Cardiac muscle cell (in vitro differentiated cells and primary cell): ENCODE measurements at regions not wholly inside any gene's neighbourhood (a gene's known extent, or its start where the extent isn't known, plus 50 kb on each side); places are given as distances from the start of the nearest gene placed in this dataset.

Source experiments
- DNase-seq, 2 donors: peaks; one replicate each; pipeline versions ENCODE4 v3.0.0 to v3.0.0-alpha.2; 2010 to 2017; ENCODE audit warnings: low read depth in 1 of 2, low spot score in 1 of 2
- H3K27ac ChIP-seq: fragments of 200-600 bp; sonication (generic); 2 replicates; pipeline ENCODE4 v1.5.1; 2016
- H3K27me3 ChIP-seq: fragments of 200-600 bp; sonication (generic); 2 replicates; pipeline ENCODE4 v1.6.0; 2016; ENCODE audit warnings: control low read depth
- H3K36me3 ChIP-seq: fragments of 200-600 bp; sonication (generic); 2 replicates; pipeline ENCODE4 v1.5.1; 2016; ENCODE audit warnings: control low read depth
- H3K4me1 ChIP-seq: fragments of 200-600 bp; sonication (generic); 2 replicates; pipeline ENCODE4 v1.8.1; 2017; ENCODE audit warnings: low read depth, mild to moderate bottlenecking, mixed run types
- H3K4me3 ChIP-seq: fragments of 200-600 bp; sonication (generic); 2 replicates; pipeline ENCODE4 v1.5.1; 2016; ENCODE audit warnings: mild to moderate bottlenecking
- H3K9me3 ChIP-seq: fragments of 200-600 bp; sonication (generic); 2 replicates; pipeline ENCODE4 v1.5.1; 2017; ENCODE audit warnings: low read depth, mild to moderate bottlenecking, control low read depth
- CTCF ChIP-seq: IDR thresholded peaks from 2 replicates; pipeline ENCODE4 v1.5.1; 2012; ENCODE audit warnings: low read depth, mild to moderate bottlenecking, low read length

GRCh38 chr16:7132465-7132864, 200.2 kb upstream of the RBFOX1 start:
- no peaks in the 10 kb centered on the region for H3K9me3 ChIP-seq
- no peak overlapping the region for H3K4me3 ChIP-seq
- no peaks in the 10 kb centered on the region for H3K36me3 ChIP-seq
- no peak for DNase-seq
- H3K4me1 ChIP-seq = no peaks in the 10 kb centered on the region
- no peak overlapping the region for H3K27ac ChIP-seq
- H3K27me3 ChIP-seq = no peaks in the 10 kb centered on the region
- no peak for TF ChIP-seq CTCF

GRCh38 chr16:7124701-7125100, 207.9 kb upstream of the RBFOX1 start:
- H3K4me1 ChIP-seq = no peaks in the 10 kb centered on the region
- H3K4me3 ChIP-seq = no peak overlapping the region
- no peaks in the 10 kb centered on the region for H3K36me3 ChIP-seq
- no peak for TF ChIP-seq CTCF
- DNase-seq = no peak
- no peak overlapping the region for H3K27ac ChIP-seq
- peaks cover 9% of the 10 kb centered on the region for H3K27me3 ChIP-seq
- H3K9me3 ChIP-seq = no peaks in the 10 kb centered on the region

GRCh38 chr16:7124242-7124641, 208.4 kb upstream of the RBFOX1 start:
- Histone ChIP-seq H3K4me3 (no peak overlapping the region), H3K9me3 (no peaks in the 10 kb centered on the region)

GRCh38 chr16:7116734-7117133, 215.9 kb upstream of the RBFOX1 start:
- no peak overlapping the region for H3K4me3 ChIP-seq
- no peak overlapping the region for H3K27ac ChIP-seq
- H3K27me3 ChIP-seq = peaks cover under 1% of the 10 kb centered on the region
- H3K4me1 ChIP-seq = peaks cover 9% of the 10 kb centered on the region
- H3K36me3 ChIP-seq = no peaks in the 10 kb centered on the region
- H3K9me3 ChIP-seq = no peaks in the 10 kb centered on the region
- no peak for DNase-seq
- TF ChIP-seq CTCF = no peak

More at GRCh38 chr16:7124242-7124641, 208.4 kb upstream of the RBFOX1 start:
- no peak for TF ChIP-seq CTCF
- Histone ChIP-seq H3K36me3 (no peaks in the 10 kb centered on the region), H3K27me3 (peaks cover 9% of the 10 kb centered on the region), H3K4me1 (no peaks in the 10 kb centered on the region), H3K27ac (no peak overlapping the region)
- no peak for DNase-seq

- no peak for TF ChIP-seq CTCF
- no peaks in the 10 kb centered on the region for H3K27me3 ChIP-seq
- no peak overlapping the region for H3K4me3 ChIP-seq
- H3K27ac ChIP-seq = no peak overlapping the region
- no peak for DNase-seq
- no peaks in the 10 kb centered on the region for H3K36me3 ChIP-seq
- no peaks in the 10 kb centered on the region for H3K9me3 ChIP-seq
- peaks cover 9% of the 10 kb centered on the region for H3K4me1 ChIP-seq
Measured at GRCh38 chr16:7115898-7116297, 216.7 kb upstream of the RBFOX1 start.

- no peaks in the 10 kb centered on the region for H3K36me3 ChIP-seq
- TF ChIP-seq CTCF = no peak
- no peaks in the 10 kb centered on the region for H3K9me3 ChIP-seq
- peaks cover 9% of the 10 kb centered on the region for H3K27me3 ChIP-seq
- H3K27ac ChIP-seq = no peak overlapping the region
- no peak for DNase-seq
- H3K4me1 ChIP-seq = peaks cover 9% of the 10 kb centered on the region
- no peak overlapping the region for H3K4me3 ChIP-seq
Measured at GRCh38 chr16:7113949-7114348, 218.7 kb upstream of the RBFOX1 start.
